T-helper 1 cell treated with Interleukin-12 subunit alpha and Interleukin-12 subunit beta and Interleukin-4 antibody, amounts not matched to agents 30 ng/mL and 1 ng/mL, for 36 hours (primary cell): ENCODE measurements at regions not wholly inside any gene's neighbourhood (a gene's known extent, or its start where the extent isn't known, plus 50 kb on each side); places are given as distances from the start of the nearest gene placed in this dataset.
"Not testable (repeated sequence)": the region's sequence is repeated elsewhere in the genome, so short reads cannot be mapped to it uniquely, and the experiment has no call there.

Source experiments
- intact Hi-C: fragments of 100-400 bp; cut with micrococcal nuclease; formaldehyde crosslinking; loops from one replicate; pipeline ENCODE4 v1.15.1; 2024

DNA sequence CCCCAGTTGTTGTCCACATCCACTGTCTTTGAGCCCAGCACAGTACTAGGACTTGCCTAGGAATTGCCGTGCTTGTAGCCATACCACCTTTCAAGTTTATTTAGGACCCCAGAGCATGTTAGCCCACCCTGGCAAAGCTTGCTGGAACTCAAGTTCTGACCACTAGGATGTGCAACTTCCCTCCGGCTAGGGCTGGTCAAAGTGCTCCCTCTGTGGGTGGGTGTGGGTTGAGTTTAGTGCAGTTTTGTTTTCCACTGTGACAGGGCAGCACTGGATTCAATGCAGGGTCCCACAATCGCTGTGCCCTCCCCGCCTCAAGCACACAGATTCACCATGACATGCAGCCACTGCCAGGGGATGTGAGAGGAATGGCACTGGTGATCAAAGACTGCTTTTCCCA lies 96.0 kb downstream of the RASGEF1B start:
- intact Hi-C loops = no loop called here

DNA sequence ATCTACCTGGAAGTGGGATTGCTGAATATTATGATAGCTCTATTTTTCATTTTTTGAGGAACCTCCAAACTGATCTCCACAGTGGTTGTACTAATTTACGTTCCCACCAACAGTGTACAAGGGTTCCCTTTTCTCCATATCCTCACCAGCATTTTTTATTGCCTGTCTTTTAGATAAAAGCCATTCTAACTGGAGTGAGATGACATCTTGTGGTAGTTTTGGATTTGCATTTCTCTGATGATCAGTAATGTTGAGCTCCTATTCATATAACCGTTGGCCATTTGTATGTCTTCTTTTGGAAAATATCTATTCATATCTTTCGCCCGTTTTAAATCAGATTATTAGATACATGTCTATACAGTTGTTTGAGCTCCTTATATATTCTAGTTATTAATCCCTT lies 101.8 kb downstream of the RASGEF1B start:
- intact Hi-C loops = no loop called here

DNA sequence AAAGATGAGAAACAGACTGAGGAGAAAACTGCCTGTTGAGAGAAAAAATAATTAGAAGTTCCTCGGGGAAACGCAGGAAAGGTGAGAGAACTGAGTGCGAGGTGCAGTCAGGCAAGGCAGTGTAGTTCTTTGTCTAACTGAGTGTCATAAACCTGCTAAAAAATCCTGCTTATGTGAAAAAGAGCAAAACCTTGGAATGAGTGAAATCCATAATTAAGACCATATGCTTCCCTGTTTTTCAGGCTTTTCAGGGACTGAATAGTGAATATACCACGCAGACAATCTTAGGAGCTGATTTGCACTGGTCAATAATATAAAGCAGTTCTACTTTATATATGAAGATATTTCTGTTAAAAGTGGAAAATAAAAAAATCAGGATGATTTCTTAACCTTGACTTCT lies 104.9 kb downstream of the RASGEF1B start:
- intact Hi-C loops = no loop called here

DNA sequence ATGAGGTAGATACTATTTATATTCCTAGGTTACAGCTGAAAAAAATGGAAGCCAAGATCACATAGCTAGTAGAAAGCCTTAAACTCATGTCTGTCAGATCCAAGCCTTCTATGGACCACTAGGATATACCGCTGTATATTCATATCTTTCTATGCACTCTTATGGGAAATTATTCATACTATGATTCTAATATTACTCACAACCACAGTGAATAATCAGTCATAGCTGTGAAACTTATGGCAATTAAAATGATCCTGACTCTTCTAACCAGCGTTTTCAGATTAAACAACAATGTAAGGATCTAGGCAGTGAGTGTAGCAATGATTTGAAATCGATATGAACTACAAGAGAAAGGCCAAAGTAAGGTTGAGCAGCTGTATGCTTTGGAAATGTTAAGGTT lies 111.0 kb downstream of the RASGEF1B start:
- intact Hi-C loops = no loop called here

DNA sequence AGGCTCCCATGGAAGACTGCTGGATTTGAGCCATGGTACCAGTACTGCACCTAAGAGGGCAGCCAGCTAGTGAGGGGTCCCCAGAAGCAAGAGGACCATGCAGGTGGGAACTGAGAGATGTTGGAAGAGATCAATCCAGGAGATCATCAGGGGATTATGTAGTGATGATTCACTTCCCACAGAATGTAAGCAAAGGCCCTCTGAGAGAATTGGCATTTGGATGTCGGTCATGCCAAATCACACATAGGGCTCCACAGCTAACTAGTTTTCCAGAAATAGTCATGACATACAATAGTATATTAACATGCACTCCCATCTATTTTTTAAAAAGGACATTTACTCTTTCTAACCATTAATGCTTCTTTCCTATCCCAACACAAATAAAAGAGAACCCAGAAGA lies 112.5 kb downstream of the RASGEF1B start:
- intact Hi-C loops = no loop called here

DNA sequence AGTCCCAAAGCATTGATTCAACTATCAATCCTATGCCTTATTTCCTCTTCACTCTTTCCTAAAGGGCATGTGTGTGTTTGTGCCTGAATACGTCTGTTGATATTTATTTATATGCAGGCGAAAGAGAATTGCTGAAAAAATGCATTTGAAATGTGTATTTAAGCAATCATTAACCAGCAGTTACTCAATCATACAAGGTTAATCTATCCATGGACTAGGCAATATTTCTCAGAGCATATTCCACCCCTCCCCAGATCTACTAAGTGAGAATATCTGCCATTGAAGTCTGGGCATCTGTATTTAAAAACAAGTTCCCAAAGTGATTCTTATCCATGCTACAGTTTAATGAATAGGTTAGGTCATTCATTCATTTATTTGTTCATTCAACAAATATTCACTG lies 113.6 kb downstream of the RASGEF1B start:
- intact Hi-C loops = no loop called here

DNA sequence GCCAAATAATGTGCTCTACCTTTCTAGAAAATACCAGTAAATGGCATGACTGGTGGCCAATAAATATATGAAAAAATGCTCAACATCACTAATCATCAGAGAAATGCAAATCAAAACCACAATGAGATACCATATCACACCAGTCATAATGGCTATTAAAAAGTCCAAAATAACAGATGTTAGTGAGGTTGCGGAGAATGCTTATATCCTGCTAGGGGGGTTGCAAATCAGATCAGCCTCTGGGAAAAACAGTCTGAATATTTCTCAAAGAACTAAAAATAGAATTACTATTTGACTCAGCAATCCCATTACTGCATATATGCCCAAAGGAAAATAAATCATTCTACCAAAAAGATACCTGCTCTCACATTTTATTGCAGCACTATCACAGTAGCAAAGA lies 115.1 kb downstream of the RASGEF1B start:
- intact Hi-C loops = no loop called here

DNA sequence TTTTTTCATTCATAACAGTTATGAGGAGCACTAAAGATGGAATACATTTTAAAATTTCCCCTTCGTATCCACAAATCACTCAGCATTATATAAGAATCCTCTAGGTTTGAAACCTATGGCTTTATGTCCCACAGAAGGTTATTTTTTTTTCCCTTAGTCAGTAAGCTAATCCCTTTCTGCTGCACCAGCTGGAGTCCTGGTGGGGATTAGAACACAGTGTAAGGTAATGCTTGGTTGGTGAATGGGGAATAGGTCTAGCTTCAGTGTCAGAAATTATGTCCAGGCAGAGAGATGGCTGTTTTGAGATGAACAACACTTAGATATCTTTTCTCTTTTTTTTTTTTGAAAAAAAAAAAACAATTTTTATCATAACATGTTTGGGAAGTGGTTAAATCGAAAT lies 116.6 kb downstream of the RASGEF1B start:
- intact Hi-C loops = no loop called here

DNA sequence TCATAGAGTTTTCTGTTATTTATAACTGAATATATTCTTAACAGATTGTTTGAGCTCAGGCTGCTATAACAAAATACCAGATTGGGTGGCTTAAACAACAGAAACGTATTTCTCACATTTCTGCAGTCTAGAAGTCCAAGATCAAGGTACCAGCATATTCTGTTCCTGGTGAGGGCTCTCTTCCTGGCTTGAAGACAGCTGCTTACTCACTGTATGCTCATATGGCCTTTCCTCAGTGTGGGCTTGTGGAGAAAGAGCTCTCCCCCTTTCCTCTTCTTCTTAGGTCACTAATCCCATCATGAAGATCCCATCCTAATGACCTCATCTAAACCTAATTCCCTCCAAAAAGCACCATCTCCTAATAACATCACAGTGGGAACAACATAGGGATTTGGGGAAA lies 117.8 kb downstream of the RASGEF1B start:
- intact Hi-C loops = loop anchor here (5.0 kb wide), 1 partner anchor 267 kb away; no protein-coding TSS in a partner anchor

DNA sequence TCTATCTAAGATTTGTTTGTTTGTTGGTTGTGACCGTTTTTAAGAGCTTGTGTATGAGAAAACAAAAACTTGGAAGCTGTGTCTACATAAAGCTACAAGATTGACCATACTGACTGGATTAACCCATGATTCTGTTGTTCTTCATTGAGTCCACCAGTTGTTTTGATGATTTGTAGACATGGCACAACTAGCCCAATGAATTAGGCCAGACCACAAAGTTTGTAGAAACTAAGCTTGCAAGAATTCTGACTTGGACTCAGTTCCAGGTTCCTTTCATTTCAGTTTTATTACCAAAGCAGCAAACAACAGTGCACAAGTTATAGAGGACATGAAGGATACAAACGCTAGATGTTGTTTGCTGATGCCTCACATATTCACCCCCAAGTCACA lies 119.3 kb downstream of the RASGEF1B start:
- intact Hi-C loops = loop anchor here (5.0 kb wide), 1 partner anchor 265 kb away; no protein-coding TSS in a partner anchor

DNA sequence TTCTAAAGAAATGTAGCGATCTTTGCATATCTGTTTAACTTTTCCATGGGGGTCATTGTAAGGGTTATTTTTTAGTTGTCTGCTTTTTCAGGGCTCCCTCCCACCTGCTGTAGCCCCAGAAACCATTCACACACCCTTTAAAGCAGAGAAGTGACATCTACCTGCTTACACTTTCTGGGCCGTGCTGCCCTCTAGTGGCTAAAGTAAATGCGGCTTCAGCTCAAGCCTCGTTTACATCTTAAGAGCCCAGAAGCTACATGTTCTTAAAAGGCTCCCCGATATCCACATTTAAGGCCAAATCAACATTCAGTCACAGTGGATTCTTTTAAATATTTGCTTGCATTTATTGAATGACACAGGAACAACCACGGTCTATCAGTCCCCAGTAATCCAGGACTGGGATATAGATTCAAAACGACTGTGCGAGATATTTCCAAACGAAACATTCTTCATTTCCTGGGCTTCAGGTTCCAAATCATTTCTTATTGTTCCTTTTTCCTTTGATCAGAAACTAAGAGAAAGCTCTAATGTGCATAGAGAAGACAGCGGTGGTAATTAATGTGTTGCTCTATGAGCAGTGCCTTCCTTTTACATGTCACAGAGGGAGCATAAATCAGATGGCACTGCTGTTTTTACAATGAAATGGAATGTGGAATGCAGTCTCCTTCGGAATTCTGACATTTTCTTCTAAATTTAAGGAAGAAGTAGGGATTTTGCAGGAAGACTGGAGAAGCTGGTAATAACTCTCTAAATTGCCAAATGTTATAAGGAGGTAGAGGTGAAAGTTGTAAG lies 119.9 kb downstream of the RASGEF1B start:
- intact Hi-C loops = loop anchor here (1.0 to 5.0 kb wide), 4 partner anchors 265 to 990 kb away; no protein-coding TSS in a partner anchor

DNA sequence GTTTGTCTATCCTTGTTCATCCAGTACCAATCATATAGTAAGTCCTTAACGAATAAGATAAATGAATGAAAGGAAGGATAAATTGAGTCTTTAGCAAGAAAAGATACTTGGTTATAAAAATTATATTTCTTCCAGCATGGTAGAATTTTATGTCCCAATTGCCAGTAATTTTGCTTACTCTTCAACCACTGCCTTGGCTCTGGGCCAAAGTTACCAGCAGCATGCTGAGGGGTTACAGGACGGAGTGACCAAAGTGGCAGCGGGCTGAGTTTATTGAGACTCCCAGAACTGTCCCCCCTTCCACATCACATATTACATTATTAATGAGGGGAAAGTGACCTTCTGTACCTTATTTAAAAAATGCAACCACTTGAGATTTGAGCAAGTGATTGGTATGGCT lies 121.7 kb downstream of the RASGEF1B start:
- intact Hi-C loops = loop anchor here (5.0 kb wide), 1 partner anchor 263 kb away; no protein-coding TSS in a partner anchor

DNA sequence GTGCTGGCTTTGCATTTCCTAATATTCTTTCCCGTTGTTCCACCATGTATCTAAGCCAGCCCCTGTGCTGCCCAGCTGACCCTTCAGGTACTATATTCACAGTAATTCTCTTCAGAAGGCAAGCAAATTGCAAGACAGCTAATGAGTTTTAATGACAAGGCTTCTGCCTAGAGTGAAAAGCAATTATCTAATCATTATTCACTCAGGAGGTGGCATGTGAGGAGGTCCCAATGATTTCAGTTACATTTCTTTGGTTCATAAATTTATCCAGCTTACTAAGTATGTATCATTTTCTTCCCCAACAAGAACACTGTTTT lies 123.0 kb downstream of the RASGEF1B start:
- intact Hi-C loops = no loop called here

DNA sequence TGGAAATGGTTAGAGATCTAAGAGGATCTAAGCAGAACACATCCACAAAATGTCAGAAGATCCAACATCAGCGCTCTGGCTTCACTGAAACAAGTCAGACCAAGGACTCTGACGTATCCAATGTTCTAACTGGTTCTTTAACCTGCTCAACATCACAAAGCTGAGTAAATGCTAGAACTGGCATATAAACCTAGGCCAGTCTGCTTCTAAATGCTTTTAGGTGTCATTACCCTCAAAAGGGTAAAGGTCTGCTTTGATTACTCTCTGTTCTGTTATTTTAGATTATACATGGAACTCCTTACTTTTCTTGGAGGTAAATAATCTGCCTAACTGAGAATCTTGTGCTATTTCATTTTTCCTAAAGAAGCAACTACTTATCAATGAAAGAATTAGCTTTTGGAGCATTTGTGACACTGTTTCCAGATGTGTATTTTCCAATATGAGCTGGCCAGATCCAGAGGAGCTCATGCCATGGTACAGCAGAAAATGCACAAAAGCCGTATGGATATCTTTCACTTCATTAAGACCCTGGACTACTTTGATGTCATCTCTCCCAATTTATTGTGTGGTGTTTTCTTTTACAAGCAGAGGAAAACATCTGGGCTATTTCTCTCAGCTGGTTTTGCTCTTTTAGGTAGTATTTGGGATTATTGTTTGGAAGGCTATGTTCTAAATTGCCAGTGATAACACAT lies 123.5 kb downstream of the RASGEF1B start:
- intact Hi-C loops = no loop called here

DNA sequence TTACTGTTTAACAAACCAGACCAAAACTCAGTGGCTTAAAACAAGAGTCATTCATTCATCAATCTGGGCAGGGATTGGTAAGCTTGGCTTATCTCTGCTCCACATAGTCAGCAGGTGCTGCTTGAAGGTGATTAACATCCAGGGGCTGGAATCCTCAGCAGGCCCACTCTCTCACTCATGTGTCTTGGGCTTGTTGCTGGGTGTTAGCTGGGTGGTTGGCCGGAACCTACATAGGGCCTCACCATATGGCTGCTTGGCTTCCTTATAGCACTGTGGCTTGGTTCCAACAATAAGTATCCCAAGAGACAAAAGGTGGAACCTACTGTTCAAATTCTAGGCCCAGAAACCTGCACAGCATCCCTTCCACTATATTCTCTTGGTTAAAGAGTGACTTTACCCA lies 125.0 kb downstream of the RASGEF1B start:
- intact Hi-C loops = no loop called here

DNA sequence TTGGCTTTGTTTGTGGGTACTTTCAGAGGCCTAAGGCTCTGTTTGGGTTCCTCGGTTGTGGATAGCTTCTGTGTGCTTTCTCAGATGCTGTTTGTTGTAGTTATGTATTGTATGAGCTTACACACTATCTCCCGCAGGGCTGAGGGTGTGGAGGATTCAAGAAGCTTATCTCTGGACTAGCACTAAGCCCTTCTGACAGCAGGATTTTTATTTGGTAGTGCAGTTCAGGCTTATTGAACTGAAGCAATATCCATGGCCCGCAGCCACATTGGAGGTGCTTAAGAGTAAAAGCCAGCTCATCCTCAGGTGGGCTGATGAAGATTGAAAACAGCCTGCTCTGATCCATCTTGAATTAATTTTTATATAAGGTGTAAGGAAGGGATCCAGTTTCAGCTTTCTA lies 128.2 kb downstream of the RASGEF1B start:
- intact Hi-C loops = no loop called here

DNA sequence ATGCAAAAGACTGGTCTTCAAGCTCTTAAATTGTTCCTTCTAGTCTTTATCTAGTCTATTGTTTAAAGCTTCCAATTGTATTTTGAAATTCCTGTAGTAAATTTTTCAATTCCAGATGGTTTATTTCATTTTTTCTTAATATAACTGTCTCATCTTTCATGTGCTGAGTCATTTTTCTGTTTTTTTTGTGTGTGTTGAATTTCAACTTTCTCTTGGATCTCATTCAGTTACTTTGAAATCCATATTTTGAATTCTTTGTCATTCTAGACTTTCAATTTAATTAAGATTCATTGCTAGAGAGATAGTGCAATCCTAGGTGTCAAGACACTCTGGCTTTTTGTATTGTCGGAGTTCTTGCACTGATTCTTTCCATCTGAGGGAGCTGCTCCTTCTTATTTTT lies 128.0 kb upstream of the PRKG2 start:
- intact Hi-C loops = no loop called here

DNA sequence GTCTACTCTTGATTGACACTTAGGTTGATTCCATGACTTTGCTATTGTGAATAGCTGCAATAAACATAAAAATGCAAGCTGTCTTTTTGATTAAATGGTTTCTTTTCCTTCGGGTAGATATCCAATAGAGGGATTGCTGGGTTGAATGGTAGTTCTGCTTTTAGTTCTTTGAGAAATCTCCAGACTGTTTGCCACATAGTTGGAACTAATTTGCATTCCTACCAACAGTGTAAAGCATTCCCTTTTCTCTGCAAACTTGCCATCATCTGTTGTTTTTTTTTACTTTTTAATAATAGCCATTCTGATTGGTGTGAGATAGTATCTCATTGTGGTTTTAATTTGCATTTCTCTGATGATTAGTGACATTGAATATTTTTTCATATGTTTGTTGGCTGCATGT lies 122.2 kb upstream of the PRKG2 start:
- intact Hi-C loops = no loop called here

DNA sequence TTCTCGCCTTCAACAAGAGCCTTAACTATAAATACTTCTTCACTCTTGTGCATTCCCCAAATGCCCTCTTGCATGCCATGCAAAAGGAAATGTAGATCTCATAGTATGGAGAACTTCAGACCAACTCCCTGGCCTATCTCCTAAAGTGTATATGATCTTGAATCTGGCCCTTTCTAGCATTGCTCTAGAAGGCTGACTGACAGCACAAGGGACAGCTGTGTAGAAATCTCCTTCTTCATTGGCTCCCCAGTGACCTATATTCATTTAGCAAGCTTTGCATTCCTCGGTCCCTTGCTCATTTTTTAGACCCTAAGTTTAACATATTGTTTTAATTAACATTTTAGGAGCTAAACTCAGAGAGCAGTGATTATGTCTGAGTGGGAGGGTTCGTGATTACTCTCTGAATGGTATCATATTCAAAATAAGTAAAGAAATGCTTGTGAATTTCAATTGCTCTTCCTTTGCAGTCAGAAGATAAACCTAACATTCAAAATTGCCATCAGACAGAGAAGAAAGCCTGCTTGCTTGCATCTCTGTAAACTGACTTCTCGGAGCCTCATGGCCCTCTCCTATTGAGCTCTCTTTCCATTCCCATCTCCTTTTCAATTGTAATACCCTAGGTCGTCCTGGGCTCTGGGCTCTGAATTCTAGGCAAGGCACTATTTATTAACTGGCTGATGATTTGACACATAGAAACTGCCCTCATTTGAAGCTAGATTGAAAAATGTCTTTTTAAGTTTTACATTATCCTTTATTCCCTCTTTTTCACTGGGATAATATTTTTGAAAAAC lies 120.3 kb upstream of the PRKG2 start:
- intact Hi-C loops = no loop called here

DNA sequence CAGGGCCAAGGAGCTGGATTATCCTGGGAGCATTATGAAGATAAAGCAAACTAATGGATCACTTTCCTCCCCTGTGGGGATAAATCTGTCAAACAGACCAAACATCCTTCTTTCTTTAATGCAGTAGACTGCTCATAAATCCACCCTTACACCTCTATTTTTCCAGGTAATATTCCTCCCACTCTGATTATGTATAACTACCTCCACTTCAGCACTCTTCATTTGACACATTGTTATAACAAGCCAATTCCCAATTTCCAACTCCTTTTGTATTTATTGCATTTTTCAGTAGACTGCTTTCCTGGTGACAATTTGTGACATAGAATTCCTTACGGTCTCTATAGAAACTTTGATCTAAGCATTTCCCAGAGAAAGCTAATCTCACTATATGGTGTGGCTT lies 115.0 kb upstream of the PRKG2 start:
- intact Hi-C loops = no loop called here

DNA sequence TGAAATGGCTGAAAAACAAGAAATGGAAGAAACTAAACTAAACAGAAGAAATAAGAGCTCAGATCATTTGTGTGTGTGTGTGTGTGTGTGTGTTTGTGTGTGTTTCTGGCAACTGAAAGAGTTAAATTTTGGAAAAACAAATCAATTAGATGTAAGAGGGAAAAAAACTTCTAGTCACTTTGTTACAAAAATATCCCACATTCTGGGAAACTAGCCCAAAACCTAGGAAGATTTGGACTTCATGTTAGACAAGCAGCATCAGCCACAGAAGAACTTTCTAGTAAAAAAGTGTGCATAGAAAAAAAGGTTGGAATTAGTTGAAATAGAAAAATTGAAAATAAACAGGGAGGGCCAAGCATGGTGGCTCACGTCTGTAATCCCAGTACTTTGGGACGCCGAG lies 111.6 kb upstream of the PRKG2 start:
- intact Hi-C loops = no loop called here

DNA sequence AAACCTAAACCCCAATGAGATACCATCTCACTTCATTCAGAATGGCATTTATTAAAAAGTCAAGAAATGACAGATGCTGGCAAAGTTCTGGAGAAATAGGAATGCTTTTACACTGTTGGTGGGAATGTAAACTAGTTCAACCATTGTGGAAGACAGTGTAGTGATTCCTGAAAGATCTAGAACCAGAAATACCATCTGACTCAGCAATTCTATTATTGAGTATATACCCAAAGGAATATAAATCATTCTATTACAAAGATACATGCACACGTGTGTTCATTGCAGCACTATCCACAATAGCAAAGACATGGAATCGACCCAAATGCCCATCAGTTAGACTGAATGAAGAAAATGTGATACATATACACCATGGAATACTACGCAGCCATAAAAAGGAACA lies 109.6 kb upstream of the PRKG2 start:
- intact Hi-C loops = not testable (repeated sequence)
